NCI-H2171 (cell line): ENCODE measurements at regions not wholly inside any gene's neighbourhood (a gene's known extent, or its start where the extent isn't known, plus 50 kb on each side); places are given as distances from the start of the nearest gene placed in this dataset.

ENCODE experiments used
- DNase-seq: peaks from one replicate; lab custom pipeline; 2025; lab: John Stamatoyannopoulos, UW

DNA sequence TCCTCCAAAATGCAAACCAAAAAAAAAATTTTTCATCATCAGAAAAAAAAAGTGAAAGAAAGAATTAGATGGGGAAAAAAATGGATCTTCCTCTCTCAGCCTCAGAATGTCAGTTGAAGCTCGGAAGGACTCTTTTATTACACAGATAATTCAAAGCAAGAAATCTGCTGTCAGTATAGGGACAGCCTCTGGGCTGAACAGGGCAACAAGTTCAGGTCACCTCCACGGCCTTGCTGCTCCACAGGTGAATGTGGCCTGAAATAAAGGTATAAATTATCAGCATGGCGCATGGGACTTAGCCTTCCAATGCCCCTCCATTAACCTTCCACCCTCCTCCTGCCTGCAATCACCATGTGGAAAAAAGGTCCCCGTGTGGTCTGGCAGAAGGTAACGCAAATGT, 316.8 kb upstream of the POU3F3 start:
- DNase-seq, result no peak

DNA sequence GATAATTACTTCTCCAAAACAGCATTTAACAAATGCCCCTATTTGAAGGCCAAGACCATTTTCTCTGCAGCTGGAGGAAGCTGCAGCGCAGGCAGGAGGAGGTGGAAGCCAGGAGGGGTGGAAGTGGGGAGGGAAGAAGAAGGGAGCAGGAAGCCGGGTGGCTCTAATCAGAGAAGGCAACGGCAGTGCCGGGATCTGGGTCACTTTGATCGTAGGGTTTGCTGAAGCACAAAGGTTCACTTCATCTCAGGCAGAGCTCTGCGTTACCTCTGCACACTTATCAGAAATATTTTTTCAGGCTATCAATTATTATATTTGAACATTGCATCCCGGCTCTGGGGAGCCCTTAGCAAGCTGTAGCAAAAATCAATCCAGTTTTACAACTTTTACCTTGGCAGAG, 315.8 kb upstream of the POU3F3 start:
- no peak for DNase-seq

DNA sequence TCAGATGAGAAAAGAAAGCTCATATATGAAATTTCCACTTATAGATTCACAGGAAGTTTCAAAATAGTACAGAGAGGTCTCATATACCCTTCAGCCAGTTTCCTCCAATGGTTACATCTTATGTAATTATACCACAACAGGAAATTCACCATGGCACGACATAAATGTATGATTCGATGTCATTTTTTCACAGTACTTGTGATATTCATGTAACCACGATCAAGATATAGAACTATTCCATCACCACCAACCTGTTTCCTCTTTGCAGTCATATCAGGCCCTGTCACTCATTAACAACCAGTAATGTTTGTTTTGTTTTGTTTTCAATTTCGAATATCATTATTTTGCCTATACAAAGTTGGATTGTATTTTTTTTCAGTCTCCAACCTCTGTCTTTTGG, 314.3 kb upstream of the POU3F3 start:
- DNase-seq, result no peak

DNA sequence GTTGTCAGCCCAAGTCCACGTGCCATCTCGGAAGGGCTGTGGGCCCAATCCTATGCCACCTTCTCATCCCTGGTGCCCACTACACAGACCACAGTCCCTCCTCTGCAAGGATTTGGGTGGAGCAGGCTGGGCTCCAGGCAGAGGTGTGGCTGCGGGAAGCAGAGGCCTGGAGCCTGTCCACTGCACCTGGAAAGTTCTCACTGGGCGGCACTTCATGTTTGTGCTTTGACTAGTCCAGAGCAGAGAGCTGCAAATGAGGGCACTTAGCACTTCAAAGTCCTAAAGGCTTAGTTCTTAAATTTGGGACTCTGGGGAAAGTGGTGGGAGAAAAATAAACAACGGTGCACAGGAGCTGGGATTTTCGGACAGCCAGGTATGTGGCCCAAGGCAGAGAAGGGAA, 308.9 kb upstream of the POU3F3 start:
- no peak for DNase-seq

DNA sequence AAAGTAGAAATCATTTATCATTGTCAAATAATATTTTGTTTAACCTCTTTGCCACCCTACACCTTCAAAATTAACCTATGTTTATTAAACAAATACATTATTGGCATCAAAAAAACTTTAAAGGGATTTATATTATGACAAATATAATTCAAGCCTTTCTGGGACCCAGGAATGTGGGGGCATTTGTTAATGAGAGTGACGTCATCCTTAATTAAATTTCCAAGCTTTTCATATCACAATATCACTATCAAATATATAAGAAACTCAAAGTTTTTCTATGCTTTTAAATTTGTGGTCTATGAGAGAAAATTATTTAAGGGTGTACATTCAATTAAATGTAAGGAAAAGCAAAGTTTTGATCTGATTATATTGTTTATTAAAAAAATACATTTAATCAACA, 307.4 kb upstream of the POU3F3 start:
- no peak for DNase-seq

DNA sequence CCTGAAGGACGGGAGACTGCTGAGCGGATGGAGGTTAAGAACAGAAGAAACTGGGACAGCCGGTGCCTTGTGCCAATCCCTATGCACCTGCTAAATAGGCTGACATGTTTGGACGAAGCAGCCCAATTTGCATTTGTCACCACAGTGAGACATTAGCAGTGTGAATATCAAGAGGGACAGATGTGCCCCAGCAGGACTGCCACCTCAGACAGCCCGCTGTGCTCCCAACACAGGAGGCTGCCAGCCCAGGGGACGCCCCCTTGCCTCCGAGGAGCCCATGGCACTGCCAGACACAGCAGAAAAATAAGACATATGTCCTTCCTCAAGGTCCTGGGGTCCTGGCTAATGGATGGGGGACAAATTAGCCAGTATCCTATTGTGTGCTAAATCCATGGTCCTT, 306.7 kb upstream of the POU3F3 start:
- no peak for DNase-seq

DNA sequence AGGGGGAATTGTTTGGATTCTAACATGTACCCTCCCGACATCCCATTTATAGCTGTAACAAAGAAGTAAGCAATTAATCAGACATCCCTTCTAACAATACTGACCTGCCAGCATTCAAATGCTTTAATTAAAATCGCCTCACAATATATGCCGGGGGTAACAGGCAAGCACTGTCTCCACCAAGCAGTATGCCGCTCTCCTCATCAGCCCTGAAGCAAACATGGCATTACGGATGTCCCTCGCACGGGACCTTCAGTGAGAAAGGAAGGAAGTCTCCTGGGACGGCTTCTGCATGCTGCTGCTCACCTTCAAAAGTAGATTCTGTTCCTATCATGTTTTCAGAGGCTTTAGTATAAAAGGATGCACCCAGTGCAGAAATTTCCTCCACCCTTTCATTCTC, 292.7 kb upstream of the POU3F3 start:
- no peak for DNase-seq

DNA sequence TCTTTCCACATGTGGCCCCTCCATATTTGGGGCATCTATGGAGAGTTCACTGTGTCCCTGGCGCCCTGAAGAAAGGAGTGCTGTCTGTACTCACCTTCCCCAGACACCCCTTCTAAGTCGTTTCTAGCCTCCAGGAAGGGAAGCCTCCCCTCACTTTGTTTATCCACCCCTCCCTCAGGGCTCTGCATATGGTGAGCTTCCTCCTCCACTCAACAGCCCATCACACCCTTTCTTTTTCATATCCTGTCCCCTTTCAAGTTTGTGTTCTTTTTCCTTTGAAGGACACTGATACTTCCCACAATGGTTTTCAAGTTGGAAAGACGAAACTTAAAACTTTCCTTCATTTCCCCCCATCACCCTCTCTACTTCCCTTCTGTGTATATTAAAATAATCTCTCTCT, 291.4 kb upstream of the POU3F3 start:
- DNase-seq, result no peak

DNA sequence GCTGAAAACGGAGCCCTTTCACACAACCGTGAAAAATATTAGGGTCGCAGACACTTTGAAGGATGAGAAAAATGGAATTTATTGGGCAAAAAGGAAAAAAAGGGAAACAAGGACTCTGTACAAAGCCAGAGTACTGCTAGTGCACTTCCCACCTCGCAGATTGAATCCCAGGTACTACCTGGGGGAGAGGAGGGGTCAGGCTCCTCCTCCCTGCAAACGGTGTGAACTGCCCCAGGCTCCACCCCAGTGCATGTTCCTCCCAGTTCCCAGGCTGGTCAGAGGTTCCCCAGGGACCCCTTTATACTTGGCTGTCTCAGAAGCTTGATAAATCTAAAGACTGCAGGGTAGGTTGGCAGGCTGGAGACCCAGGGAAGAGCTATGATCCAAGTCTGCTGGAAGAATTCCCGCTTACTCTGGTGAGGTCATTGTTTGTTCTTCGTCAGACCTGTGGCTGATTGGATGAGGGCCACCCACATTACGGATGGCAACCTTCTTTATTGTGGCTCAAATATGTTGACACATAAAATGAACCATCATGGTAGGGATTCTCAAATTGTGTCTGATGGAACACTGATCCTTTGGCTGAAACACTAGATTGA, 290.4 kb upstream of the POU3F3 start:
- DNase-seq, result no peak

DNA sequence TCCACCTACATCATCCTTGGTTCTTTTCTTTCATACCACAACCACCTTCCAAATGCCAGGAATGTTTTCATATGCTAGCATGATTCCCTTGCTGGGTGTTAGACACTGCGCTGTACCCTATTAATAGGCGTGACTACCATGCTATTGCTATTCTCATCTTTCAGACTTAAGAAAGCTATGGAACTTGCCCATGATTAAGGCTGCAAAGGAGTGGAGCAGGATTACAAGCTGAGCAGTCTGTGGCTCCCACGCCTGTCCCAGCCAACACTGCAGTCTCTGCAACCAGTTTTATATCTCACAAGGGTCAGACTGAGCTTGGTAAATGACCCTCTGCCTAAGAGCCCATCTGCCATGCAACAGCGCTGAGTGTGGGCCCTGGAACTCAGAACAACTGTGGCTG, 285.7 kb upstream of the POU3F3 start:
- no peak for DNase-seq

DNA sequence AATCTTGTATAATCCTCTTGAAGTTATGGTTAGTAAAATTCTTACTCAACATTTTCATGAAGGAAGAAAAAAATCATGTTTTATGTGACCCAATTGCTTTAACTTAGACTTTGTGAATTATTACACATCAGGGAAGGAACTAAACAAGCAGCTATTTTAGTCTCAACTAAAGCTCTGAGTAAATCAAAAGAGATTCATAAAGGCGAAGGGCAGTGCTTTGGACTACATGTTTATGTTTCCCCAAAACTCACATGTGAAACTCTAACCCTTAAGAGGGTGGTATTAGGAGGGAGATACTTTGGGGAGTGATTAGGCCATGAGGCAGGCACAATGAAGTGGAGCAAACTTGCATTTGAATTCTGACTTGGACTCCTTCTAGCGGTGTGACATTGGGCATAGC, 283.7 kb upstream of the POU3F3 start:
- no peak for DNase-seq

DNA sequence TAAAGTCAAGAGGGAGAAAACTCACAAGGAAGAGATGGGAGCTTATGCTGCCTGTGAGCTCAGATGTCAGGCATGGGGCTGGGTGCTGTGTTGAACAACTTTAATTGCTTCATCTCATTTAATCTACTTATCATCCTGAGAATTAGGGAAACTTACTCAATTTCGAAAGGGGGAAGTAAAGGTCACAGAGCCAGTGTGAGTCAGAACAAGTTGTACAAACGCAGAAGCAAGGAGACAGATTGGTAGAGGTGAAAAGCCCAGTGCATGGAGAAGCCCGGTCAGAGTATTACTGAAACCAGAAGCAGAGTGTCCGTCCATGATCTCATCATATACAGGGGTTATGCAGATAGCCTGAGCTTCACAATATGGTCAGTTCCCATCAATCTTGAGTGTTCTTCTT, 281.1 kb upstream of the POU3F3 start:
- DNase-seq, result no peak

DNA sequence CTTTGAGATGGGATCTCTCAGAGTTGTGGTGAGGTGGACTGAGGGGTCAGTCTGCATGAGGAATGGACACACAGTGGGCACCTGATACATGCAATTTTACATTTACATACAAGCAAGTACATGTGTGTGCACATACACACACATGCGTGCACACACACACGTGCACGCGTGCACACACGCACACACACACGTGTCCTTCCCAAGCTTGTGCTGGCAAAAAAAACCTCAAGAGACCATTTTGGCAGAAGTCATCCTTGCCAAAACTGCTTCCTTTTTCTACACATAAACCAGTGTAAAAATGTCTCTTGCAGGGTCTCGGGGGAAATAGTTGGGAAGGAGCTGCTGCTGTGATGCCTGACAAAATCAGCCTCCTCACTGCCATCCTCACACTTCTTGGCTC, 279.5 kb upstream of the POU3F3 start:
- DNase-seq, result no peak

DNA sequence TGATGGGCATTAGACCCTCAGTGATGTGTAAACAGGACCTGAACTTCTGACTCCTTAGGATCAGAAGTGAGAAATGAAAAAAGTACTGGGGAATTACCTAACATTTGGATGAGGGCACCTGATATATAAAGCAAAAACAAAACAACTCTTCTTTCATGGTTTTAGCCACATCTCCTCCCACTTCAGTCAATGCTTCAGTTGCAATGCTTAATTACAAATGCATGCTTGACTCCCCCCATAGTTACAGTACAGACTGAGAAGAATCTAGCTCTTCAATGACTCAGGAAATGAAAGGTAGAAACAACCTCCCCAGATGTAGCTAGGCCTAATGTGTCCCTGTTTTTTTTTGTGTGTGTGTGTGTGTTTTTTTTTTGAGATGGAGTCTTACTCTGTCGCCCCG, 276.8 kb upstream of the POU3F3 start:
- DNase-seq, result no peak

DNA sequence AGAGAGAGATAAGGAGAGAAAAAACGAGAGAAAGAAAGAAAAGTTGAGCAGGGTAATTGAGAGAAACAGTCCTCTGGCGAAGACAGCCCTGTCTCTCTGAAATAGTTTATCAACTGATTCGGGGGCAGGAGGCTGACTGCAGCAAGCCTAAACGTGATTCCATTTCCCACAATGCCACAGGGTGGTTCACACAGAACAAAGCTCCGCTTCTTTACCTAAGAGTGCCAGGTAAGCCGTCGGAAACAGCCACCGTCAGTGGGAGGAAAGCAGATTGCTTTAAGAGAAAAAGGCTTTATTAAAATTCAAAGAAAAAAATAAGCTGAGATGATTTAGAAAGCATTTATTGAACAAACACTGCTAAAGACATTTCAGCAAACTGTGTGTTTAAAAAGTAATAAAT, 271.4 kb upstream of the POU3F3 start:
- DNase-seq, result no peak

DNA sequence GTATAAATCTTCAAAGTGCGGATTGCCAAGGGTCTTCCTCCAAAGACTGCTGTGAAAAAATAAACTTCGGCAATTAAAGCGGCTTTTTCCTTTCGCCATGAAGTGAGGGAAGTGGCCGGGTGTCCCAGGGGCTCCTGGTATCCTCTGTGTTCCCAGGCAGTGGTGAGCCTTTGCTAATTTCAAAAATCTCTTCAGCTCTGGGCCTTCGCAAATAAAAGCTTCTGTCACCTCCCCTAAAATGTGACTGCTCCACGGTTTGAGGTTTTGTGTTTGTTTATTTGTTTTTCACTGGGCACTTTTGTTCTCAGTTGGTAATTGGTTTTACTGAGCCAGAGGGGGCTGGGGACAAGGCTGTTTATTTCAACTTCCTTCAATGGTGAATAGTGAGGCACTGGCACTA, 270.1 kb upstream of the POU3F3 start:
- no peak for DNase-seq

DNA sequence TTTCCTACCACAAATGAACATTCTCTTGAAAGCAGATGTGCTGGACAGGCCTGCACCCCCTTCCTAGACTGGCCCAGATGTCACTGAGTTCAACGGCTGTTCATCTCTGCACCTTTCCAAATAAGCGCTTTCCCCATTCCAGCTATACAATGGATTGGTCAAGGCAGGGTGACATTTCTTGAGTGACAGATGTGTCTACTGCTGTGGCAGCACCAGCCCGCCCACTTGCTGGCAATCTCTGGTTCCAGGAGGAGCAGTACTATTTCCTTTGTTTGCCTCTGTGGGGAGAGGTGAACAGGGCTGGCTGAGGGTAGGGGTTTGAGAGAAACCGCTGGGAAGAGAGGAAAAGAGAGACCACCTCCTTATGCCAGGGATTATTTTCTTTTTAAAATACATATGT, 269.5 kb upstream of the POU3F3 start:
- no peak for DNase-seq

DNA sequence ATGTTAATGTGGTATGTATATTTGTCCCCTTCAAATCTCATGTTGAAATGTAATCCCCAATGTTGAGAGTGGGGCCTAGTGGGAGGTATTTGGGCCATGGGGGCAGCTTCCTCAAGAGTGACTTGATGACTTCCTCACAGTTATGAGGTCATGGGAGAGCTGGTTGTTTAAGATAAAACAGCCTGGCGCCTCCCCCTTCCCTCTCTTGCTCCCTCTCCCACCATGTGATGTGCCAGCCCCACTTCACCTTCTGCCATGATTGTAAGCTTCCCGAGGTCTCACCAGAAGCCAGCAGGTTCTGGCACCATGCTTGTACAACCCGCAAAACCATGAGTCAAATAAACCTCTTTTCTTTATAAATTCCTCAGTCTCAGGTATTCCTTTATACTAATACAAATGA, 258.3 kb upstream of the POU3F3 start:
- no peak for DNase-seq

DNA sequence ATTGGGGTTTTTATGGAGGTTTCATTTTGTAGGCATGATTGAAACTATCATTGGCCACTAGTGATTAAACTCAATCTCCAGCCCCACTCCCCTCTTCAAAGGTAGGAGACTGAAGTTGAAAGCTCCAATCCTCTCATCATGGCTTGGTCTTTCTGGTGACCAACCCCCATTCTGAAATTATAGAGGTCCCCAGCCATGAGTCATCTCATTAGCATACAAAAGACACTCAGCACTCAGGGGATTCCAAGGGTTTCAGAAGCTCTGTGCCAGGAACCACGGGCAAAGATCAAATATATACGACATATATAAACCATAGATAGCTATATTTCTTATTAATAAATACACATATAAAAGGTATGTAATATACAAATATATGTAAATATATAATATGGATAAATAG, 256.0 kb upstream of the POU3F3 start:
- no peak for DNase-seq

DNA sequence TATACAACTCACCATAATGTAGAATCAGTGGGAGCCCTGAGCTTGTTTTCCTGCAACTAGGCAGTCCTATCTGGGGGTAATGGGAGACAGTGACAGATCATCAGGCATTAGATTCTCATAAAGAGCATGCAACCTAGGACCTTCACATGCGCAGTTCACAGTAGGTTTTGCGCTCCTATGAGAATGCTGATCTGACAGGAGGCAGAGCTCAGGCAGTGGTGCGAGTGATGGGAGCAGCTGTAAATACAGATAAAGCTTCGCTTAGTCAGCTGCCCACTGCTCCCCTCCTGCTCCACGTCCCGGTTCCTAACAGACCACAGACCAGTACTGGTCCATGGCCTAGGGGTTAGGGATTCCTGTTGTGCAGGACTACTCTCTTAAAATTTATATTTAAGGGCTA, 255.3 kb upstream of the POU3F3 start:
- DNase-seq, result no peak

DNA sequence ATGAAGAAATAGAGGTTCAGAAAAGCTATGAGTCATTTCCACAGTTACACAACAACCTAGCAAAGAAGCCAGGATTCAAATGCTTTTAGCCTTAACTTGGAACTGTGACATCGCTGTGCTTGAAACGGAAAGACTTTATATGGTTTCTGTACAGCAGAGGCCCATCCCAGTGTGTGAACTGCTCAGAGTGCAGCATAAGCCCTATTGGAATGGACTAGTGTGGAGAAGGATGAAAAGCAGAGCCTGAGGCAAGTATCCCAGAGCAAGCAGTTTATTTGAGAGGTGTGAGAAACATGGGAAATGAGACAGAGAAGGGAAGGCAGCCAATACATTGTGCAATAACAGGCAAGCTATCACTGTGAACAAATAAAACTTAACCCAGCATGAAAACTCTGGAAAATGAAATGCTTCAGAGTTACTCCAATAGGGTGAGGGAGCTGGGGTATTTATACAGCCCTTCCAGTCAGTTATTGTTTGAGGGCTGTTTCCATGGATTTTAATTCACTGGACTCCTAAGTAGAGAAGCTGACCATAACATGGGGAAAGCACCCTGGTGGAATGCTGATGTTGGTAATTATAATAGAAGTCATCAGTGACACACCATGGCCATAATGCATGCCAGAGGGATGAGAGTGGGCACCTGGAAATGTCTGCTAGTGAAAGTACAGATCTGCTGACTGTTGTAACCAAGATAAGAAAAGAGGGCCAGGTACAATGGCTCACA, 254.0 kb upstream of the POU3F3 start:
- DNase-seq, result no peak

DNA sequence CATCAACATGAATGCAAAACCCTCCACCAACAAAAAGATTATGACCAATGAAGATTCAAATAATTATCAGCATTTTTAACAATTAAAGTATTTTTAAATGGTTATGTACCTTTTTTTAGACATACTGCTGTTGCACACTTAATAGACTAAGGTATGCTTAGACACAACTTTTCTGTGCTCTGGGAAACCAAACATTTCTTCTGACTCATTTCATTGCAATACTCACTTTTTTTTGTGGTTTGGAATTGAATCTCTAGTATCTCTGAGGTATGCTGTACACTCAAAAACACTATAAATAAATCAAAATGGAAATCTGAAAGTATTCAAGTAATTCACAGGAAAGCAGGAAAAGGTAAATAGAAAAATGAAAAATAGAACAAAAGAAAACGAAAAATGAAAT, 247.9 kb upstream of the POU3F3 start:
- no peak for DNase-seq

DNA sequence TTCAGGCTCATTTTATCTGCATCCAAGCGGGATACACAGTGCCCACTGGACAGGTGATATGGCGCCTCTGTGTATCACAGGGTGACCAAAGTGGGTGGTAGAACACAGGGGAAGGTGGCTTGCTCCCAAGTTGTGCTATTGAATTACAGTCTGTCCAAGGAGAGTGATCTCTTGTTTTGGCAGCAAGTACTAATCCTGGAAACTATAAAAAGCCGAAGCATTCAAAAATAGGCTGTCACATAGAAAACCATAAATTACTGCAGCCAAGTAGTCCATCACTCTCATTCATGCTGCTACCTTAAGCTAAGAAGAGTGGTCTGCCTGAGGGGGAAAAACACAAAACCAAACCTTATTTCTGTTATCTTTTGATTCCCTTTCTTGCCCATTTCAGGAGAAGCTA, 237.1 kb upstream of the POU3F3 start:
- no peak for DNase-seq

DNA sequence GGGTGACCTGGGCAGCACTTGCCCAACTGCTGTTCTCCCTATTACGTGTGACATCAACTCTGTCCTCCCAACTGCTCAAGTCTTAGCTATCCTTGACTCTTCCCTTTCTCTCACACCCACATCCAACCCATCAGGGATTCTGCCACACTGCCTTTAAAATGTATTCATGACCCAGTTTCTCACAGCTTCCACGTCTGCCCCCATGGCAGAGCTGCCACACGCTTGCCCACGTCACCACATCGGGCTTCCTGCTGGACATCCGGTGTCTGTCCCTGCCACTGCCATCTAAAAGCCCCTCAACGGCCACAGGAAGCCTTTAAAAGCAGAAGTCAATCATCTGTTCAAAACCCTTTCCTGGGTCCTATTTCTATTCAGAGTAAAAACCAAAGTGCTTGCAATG, 233.1 kb upstream of the POU3F3 start:
- no peak for DNase-seq
